ENCODE measurements at regions not wholly inside any gene's neighbourhood (a gene's known extent, or its start where the extent isn't known, plus 50 kb on each side); places are given as distances from the start of the nearest gene placed in this dataset.

- TF ChIP-seq CTCF (IDR thresholded peaks at IDR 0.05; ENCODE audit: low read depth, low read length) (no peak), POLR2A (IDR thresholded peaks at IDR 0.05; ENCODE audit: extremely low read depth, insufficient read length) (no peak)
Observed at GRCh38 chr3:8328967-8329366, 172.7 kb upstream of the LMCD1 start.

All from NB4 (cell line).